ENCODE measurements at regions not wholly inside any gene's neighbourhood (a gene's known extent, or its start where the extent isn't known, plus 50 kb on each side); places are given as distances from the start of the nearest gene placed in this dataset.
"Not testable (repeated sequence)": the region's sequence is repeated elsewhere in the genome, so short reads cannot be mapped to it uniquely, and the experiment has no call there.

DNA sequence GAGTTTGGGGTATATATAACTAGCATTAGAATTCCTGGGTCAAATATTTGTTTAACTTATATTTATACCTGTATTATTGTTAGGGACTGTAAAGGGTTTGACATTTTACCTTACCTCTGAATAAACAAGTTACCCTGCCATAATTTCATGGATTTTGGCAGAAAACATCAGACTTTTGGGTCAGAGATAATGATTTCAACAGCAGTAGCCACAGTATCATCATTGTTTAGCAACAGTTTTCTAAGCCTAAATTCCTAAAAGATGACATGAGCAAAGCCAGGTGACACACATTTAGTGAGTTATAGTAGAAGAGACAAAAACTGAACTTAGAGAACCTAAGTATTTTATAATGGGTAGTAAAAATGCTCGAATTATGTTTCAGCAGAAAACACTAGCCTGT, 954.4 kb downstream of the TRHDE start:
- no peaks in the 10 kb centered on the region for H3K9me3 ChIP-seq (ENCODE audit: low read length)
- H3K9me2 ChIP-seq (ENCODE audit: insufficient read depth, low read length): no peaks in the 10 kb centered on the region
- no peaks in the 10 kb centered on the region for H3K79me2 ChIP-seq (replicated peaks; ENCODE audit: insufficient read depth, low read length)
- H3K4me2 ChIP-seq (ENCODE audit: low read length): no peak overlapping the region
- H3K27ac ChIP-seq (ENCODE audit: low read length): no peak overlapping the region
- H4K20me1 ChIP-seq (ENCODE audit: insufficient read depth): no peaks in the 10 kb centered on the region
- no peaks in the 10 kb centered on the region for H3K27me3 ChIP-seq (ENCODE audit: insufficient read depth, low read depth, low read length)
- no peaks in the 10 kb centered on the region for H3K36me3 ChIP-seq (ENCODE audit: insufficient read depth, low read length)
- H3F3A ChIP-seq (ENCODE audit: insufficient read depth, low read length, poor library complexity, severe bottlenecking): no peaks in the 10 kb centered on the region
- no peak overlapping the region for H3K4me3 ChIP-seq (ENCODE audit: low read length)
- H2AFZ ChIP-seq (ENCODE audit: low read depth, low read length): no peak overlapping the region
- H3K9ac ChIP-seq (ENCODE audit: low read length): no peak overlapping the region
- TF ChIP-seq MXI1 (conservative IDR thresholded peaks at IDR 0.05; ENCODE audit: poor library complexity, severe bottlenecking) (no peak), RAD21 (conservative IDR thresholded peaks at IDR 0.05) (no peak), EZH2 (IDR thresholded peaks at IDR 0.05; ENCODE audit: borderline replicate concordance, insufficient read depth, low read length, poor library complexity, severe bottlenecking) (no peak), EP300 (conservative IDR thresholded peaks at IDR 0.05; ENCODE audit: poor library complexity, severe bottlenecking) (no peak)

DNA sequence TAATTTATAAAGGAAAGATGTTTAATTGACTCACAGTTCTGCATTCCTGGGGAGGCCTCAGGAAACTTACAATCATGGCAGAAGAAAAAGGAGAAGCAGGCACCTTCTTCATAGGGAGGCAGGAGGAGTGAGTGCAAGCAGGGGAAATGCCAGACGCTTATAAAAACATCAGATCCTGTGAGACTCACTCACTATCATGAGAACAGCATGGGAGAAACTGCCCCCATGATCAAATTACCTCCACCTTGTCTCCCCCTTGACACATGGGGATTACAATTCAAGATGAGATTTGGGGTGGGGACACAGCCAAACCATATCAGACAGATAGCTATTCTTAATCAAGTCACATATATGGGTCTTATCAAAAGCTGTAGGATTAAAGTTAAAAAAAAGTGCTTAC, 956.7 kb downstream of the TRHDE start:
- H3K4me3 ChIP-seq (ENCODE audit: low read length); H3K27ac ChIP-seq (ENCODE audit: low read length); H3K4me2 ChIP-seq (ENCODE audit: low read length); H3F3A ChIP-seq (ENCODE audit: insufficient read depth, low read length, poor library complexity, severe bottlenecking); H3K36me3 ChIP-seq (ENCODE audit: insufficient read depth, low read length); H4K20me1 ChIP-seq (ENCODE audit: insufficient read depth); H3K9me3 ChIP-seq (ENCODE audit: low read length); H3K9me2 ChIP-seq (ENCODE audit: insufficient read depth, low read length); H3K9ac ChIP-seq (ENCODE audit: low read length); H2AFZ ChIP-seq (ENCODE audit: low read depth, low read length); H3K27me3 ChIP-seq (ENCODE audit: insufficient read depth, low read depth, low read length); H3K79me2 ChIP-seq (replicated peaks; ENCODE audit: insufficient read depth, low read length): not testable (repeated sequence)

DNA sequence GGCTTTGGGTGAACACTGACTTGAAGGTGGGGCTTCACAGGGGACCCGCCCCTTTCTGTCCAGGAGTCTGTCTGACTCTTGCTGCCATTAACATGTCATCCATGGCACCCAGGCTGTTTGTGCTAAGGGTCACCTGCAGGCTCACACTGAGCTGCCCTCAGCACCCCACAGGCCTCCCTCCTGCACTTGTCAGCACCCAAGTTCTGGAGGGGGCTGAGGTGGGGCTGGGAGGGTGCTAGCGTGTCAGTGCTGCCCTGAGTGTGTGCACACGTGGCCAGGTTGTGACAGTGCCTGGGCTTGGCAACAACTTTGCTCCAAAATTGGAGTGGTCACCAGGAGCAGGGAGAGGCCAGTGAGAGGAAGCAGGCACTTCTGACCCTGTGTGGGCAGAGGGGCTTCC, 963.2 kb downstream of the TRHDE start:
- Histone ChIP-seq H2AFZ (ENCODE audit: low read depth, low read length) (no peak overlapping the region), H3K79me2 (replicated peaks; ENCODE audit: insufficient read depth, low read length) (no peaks in the 10 kb centered on the region), H3K9me3 (ENCODE audit: low read length) (peaks cover 5% of the 10 kb centered on the region), H3K27me3 (ENCODE audit: insufficient read depth, low read depth, low read length) (no peaks in the 10 kb centered on the region), H3F3A (ENCODE audit: insufficient read depth, low read length, poor library complexity, severe bottlenecking) (no peaks in the 10 kb centered on the region), H3K9me2 (ENCODE audit: insufficient read depth, low read length) (no peaks in the 10 kb centered on the region), H3K27ac (ENCODE audit: low read length) (no peak overlapping the region), H3K4me2 (ENCODE audit: low read length) (no peak overlapping the region), H3K36me3 (ENCODE audit: insufficient read depth, low read length) (no peaks in the 10 kb centered on the region), H3K9ac (ENCODE audit: low read length) (no peak overlapping the region), H4K20me1 (ENCODE audit: insufficient read depth) (no peaks in the 10 kb centered on the region), H3K4me3 (ENCODE audit: low read length) (no peak overlapping the region)
- TF ChIP-seq EP300 (conservative IDR thresholded peaks at IDR 0.05; ENCODE audit: poor library complexity, severe bottlenecking): no peak
- no peak for TF ChIP-seq RAD21 (conservative IDR thresholded peaks at IDR 0.05)

DNA sequence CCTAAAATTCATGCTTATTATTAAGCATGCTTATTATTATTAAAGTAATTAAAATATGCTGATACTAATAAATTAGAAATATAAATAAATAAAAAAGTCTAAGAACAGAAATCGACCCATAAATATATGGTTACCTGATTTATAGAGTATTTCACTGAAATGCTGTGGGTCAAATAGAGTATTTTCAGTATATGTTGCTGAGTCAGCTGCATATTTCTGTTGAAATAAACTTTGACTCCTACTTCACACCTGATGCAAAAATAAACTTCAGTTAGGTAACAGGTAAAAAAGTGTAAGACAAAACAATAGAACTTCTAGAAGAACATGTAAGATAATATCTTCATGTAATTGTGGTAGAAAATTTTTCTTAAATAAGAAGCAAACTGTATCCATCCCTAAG, 967.9 kb downstream of the TRHDE start:
- Histone ChIP-seq H3K27me3 (ENCODE audit: insufficient read depth, low read depth, low read length) (no peaks in the 10 kb centered on the region), H3K4me2 (ENCODE audit: low read length) (no peak overlapping the region), H3K9ac (ENCODE audit: low read length) (no peak overlapping the region), H3K4me3 (ENCODE audit: low read length) (no peak overlapping the region), H3K9me3 (ENCODE audit: low read length) (no peaks in the 10 kb centered on the region), H3K79me2 (replicated peaks; ENCODE audit: insufficient read depth, low read length) (no peaks in the 10 kb centered on the region), H3K27ac (ENCODE audit: low read length) (no peak overlapping the region), H4K20me1 (ENCODE audit: insufficient read depth) (no peaks in the 10 kb centered on the region), H3F3A (ENCODE audit: insufficient read depth, low read length, poor library complexity, severe bottlenecking) (no peaks in the 10 kb centered on the region), H2AFZ (ENCODE audit: low read depth, low read length) (no peak overlapping the region), H3K9me2 (ENCODE audit: insufficient read depth, low read length) (no peaks in the 10 kb centered on the region), H3K36me3 (ENCODE audit: insufficient read depth, low read length) (no peaks in the 10 kb centered on the region)
- TF ChIP-seq, protein P1, sequence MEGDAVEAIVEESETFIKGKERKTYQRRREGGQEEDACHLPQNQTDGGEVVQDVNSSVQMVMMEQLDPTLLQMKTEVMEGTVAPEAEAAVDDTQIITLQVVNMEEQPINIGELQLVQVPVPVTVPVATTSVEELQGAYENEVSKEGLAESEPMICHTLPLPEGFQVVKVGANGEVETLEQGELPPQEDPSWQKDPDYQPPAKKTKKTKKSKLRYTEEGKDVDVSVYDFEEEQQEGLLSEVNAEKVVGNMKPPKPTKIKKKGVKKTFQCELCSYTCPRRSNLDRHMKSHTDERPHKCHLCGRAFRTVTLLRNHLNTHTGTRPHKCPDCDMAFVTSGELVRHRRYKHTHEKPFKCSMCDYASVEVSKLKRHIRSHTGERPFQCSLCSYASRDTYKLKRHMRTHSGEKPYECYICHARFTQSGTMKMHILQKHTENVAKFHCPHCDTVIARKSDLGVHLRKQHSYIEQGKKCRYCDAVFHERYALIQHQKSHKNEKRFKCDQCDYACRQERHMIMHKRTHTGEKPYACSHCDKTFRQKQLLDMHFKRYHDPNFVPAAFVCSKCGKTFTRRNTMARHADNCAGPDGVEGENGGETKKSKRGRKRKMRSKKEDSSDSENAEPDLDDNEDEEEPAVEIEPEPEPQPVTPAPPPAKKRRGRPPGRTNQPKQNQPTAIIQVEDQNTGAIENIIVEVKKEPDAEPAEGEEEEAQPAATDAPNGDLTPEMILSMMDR (IDR thresholded peaks at IDR 0.05; ENCODE audit: poor library complexity, severe bottlenecking): no peak
- TF ChIP-seq MXI1 (conservative IDR thresholded peaks at IDR 0.05; ENCODE audit: poor library complexity, severe bottlenecking) (no peak), POLR2AphosphoS5 (IDR thresholded peaks at IDR 0.05) (no peak), EP300 (conservative IDR thresholded peaks at IDR 0.05; ENCODE audit: poor library complexity, severe bottlenecking) (no peak), SMC3 (conservative IDR thresholded peaks at IDR 0.05; ENCODE audit: poor library complexity) (no peak), EZH2 (IDR thresholded peaks at IDR 0.05; ENCODE audit: borderline replicate concordance, insufficient read depth, low read length, poor library complexity, severe bottlenecking) (no peak), TAF1 (IDR thresholded peaks at IDR 0.05; ENCODE audit: low read depth) (no peak), RAD21 (conservative IDR thresholded peaks at IDR 0.05) (no peak)
- TF ChIP-seq, protein P2, sequence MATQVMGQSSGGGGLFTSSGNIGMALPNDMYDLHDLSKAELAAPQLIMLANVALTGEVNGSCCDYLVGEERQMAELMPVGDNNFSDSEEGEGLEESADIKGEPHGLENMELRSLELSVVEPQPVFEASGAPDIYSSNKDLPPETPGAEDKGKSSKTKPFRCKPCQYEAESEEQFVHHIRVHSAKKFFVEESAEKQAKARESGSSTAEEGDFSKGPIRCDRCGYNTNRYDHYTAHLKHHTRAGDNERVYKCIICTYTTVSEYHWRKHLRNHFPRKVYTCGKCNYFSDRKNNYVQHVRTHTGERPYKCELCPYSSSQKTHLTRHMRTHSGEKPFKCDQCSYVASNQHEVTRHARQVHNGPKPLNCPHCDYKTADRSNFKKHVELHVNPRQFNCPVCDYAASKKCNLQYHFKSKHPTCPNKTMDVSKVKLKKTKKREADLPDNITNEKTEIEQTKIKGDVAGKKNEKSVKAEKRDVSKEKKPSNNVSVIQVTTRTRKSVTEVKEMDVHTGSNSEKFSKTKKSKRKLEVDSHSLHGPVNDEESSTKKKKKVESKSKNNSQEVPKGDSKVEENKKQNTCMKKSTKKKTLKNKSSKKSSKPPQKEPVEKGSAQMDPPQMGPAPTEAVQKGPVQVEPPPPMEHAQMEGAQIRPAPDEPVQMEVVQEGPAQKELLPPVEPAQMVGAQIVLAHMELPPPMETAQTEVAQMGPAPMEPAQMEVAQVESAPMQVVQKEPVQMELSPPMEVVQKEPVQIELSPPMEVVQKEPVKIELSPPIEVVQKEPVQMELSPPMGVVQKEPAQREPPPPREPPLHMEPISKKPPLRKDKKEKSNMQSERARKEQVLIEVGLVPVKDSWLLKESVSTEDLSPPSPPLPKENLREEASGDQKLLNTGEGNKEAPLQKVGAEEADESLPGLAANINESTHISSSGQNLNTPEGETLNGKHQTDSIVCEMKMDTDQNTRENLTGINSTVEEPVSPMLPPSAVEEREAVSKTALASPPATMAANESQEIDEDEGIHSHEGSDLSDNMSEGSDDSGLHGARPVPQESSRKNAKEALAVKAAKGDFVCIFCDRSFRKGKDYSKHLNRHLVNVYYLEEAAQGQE (IDR thresholded peaks at IDR 0.05; ENCODE audit: borderline replicate concordance): no peak

All from neural cell (in vitro differentiated cells).